Suprapubic skin (tissue), 3 donors: ENCODE measurements at regions not wholly inside any gene's neighbourhood (a gene's known extent, or its start where the extent isn't known, plus 50 kb on each side); places are given as distances from the start of the nearest gene placed in this dataset.

ENCODE experiments used
- CTCF ChIP-seq, 2 donors: fragments of 200-600 bp in 1 of 2; fragments of 450-650 bp in 1 of 2; sonication (generic) in 1 of 2; IDR thresholded peaks; one replicate each; pipeline ENCODE4 v1.5.1; 2016 to 2019; ENCODE audit warnings: antibody characterized with exemption in 2 of 2, mild to moderate bottlenecking in 1 of 2, moderate library complexity in 1 of 2
- POLR2A ChIP-seq, 2 donors: fragments of 450-650 bp; IDR thresholded peaks; one replicate each; pipeline ENCODE4 v1.6.1; 2017; ENCODE audit warnings: antibody characterized with exemption in 2 of 2, mild to moderate bottlenecking in 2 of 2, moderate library complexity in 2 of 2

- TF ChIP-seq POLR2A (IDR thresholded peaks at IDR 0.05): no peak
- no peak for TF ChIP-seq CTCF (IDR thresholded peaks at IDR 0.05)
Observed at GRCh38 chr1:228975238-228975907, 240.1 kb downstream of the RHOU start.
